ENCODE measurements at regions not wholly inside any gene's neighbourhood (a gene's known extent, or its start where the extent isn't known, plus 50 kb on each side); places are given as distances from the start of the nearest gene placed in this dataset.
"Not testable (repeated sequence)": the region's sequence is repeated elsewhere in the genome, so short reads cannot be mapped to it uniquely, and the experiment has no call there.

- no peak for DNase-seq (ENCODE audit: low spot score)
Observed at GRCh38 chr18:79579807-79580497, 99.7 kb upstream of the CTDP1 start.

DNA sequence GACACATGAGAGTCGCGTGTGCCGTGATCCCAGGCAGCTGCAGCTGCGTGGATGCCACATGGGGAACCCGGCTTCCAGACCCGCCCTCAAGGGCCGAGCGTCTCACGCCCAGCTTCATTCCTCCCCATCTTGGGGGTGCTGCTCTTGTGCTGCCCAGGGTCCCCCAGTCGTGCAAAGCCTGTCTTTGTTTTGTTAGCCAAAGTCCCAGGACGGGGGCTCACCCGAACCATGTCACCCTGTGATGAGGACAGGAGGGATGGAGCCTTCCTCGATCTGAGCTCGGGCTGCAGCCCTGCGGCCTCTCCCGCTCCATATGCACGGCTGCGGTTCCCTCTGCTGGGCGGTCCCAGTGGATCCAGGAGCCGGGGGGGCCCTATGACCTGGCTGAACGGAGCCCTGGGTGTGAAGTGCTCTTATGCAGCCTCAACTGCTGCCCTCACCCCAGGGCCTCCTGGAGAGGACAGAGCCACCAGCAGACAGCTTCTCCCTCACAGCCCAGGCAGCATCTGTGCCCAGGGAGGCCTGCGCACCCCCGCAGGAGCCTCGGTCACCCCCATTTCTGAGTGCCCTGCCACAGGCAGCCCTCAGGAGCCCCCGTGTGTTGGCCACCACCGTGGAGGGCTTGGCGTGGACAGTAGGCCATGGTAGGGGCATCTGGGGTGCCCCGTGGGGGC lies 99.0 kb upstream of the CTDP1 start:
- no peak for DNase-seq (ENCODE audit: low spot score)

GRCh38 chr18:79581406-79581805 lies 98.2 kb upstream of the CTDP1 start:
- DNase-seq (ENCODE audit: low spot score) = no peak

DNA sequence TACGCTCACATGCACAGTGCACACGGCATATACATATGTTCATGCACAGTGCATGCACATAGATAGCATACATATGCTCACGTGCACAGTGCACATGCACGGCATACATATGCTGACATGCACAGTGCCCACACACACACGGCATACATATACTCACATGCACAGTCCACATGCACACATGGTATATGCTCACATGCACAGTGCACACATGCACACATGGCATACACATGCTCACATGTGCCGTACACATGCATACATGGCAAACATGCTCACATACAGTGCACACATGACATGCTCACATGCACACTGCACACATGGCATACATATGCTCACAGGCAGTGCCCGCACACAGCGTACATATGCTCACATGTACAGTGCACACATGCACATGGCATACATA lies 97.7 kb upstream of the CTDP1 start:
- DNase-seq (ENCODE audit: low spot score) = no peak

DNA sequence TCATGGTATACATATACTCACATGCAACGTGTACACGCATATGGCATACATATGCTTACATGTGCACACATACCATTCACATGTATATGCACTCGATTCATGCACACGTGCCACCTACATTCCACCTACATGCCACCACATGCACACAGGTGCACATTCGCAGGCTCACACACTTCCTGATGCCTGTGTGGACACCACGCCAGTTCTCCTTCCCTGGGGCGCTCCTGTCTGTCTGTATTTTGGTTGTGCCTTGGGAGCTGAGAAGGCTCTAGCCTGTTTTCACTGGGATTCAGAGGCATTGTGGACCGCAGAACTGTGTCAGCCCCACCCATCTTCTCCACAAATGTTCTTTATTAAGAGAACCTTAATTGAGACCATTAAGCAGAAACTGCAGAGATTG lies 96.6 kb upstream of the CTDP1 start:
- DNase-seq (ENCODE audit: low spot score) = no peak

GRCh38 chr18:79583426-79583825 lies 96.2 kb upstream of the CTDP1 start:
- no peak for DNase-seq (ENCODE audit: low spot score)

DNA sequence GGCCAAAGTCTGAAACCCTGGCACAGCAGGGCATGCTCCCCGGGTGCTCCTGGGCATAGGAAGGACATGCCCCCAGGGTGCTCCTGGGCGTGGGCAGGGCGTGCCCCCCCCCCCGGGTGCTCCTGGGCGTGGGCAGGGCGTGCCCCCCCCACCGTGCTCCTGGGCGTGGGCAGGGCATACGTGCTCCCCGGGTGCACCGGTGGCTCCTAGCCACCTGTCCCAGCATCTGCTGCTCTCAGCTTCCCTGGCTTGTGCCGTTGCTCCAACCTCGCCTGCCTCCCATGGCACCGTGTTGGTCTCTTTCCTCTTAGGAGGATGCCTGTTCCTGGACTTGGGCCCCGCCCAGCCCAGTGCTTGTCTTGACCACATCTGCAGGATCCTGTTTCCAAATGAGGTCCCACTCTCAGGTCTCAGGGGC lies 95.6 kb upstream of the CTDP1 start:
- DNase-seq (ENCODE audit: low spot score) = no peak

DNA sequence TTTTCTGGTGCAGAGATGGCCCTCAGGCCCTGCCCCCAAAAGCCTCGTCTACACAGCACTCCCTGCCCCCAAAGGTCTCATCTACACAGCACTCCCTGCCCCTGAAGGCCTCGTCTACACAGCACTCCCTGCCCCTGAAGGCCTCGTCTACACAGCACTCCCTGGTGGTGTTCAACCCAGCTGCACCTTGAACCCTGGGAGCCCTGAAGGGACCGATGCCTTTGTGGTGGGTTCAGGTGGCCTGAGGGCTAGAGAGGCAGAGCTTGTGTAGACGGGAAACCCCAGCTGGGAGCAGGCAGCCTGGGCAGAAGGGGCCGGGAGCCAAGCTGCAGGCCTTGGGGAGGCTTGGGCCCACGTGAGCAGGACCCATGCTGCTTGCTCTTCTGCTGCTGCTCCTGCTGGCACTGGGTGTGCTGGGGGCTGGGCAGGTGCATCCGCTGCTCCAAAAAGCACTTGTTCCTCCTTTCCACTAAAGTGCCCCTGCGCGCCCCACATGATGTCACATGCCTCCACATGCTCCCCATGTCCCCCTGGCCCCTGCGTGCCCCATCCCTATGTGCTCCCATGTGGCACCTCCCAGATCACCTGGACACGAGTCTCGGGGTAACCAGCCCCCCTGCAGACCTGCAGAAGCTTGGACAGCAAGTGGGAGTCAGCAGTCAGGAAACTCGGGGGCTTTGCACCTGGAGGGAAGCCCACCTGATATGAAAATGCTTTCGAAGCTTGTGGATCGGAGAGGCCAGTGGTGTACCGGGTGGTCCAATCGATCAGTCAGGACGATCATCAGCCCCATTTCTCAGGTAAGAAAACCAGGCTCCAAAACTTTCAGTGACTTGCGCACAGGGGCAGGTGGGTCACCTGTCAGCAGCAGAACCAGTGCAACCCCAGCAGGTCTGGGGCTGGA lies 94.9 kb upstream of the CTDP1 start:
- no peak for DNase-seq (ENCODE audit: low spot score)

DNA sequence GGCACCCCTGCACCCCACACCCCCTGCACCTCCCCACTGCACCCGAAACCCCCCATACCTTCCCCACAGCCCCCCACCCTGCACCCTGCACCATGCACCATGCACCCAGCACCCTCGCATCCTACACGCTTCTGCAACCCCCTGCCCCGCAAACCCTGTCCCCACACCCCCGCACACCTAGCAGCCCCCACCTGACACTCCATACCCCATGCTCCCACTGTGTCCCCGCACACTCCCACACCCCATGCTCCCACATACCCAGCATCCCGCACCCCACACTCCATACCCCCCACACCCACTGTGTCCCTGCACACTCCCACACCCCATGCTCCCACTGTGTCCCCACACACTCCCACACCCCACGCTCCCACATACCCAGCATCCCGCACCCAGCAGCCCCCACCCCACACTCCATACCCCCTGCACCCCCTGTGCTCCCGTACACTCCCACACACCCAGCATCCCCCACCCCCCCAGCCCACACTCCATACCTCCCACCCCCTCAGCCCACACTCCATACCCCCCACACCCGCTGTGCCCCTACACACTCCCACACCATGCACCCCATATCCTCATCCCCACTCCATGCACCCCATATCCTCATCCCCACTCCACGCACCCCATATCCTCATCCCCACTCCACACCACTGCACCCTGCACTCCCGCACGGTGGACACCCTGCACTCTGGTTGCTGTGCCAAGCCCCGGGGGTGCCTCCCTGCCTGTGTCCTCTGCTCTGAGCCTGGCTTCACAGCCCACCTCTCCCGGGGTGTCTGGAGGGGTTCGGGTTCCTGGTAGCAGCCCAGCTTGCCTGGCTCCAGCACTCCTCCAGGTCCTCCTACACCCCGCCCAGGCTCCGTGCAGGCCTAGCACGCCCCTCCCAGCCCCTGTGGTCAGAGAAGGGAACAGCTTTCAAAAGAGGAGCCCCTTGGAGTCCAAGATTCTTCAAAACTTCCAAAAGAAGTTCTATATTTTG lies 93.9 kb upstream of the CTDP1 start:
- DNase-seq (ENCODE audit: low spot score) = no peak

GRCh38 chr18:79586436-79587225 lies 93.0 kb upstream of the CTDP1 start:
- DNase-seq (ENCODE audit: low spot score) = no peak

DNA sequence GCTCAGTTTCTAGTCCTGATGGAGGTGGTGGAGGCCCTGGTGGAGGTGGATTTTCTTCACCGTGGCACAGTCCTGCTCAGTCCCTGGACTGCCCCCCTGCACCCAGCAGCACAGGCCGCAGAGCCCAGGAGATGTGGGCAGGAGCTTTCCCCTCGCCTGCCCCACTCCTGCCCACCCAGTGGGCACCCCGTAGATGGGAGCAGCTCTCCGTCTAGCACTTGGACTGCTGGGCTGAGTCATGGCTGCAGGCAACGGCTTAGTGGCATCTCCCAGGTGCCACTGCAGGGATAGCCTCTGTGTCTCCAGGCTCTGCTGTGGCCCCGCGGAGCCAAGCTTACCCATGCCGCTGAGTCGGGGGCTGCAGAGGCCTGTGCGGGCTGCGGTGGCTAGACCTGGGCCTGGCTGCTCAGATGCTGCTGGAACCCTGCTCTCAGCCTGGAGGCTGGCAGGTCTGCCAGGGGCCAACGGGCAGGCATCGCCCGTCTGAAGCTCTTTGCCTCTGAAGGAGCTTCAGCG lies 92.3 kb upstream of the CTDP1 start:
- no peak for DNase-seq (ENCODE audit: low spot score)

- no peak for DNase-seq (ENCODE audit: low spot score)
Observed at GRCh38 chr18:79587779-79588635, 91.6 kb upstream of the CTDP1 start.

GRCh38 chr18:79588636-79589481 lies 90.7 kb upstream of the CTDP1 start:
- peak; percentile 87 for DNase-seq (ENCODE audit: low spot score)

DNA sequence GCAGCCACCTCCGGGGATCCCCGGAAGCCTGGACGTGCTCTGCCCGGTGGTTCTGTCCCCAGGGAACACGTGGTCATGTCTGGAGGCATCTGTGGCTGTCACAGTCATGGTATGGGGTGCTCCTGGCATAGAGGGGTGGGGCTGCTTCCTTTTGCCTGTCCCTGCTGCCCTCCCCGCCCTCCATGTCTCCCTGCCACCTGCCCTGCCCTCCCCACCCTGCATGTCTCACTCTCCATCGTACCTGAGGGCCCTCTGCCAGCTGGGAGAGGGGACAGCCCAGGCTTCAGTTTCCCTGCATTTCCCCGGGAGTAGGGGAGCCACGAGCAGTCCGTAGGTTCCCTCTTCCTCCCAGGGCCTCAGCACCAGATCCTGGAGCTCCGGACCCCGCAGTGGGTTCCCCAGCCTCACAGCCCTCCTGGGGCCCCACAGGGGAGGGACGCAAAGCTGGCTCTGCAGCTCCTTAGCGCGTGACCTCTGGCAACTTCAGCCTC lies 90.0 kb upstream of the CTDP1 start:
- DNase-seq (ENCODE audit: low spot score) = no peak

DNA sequence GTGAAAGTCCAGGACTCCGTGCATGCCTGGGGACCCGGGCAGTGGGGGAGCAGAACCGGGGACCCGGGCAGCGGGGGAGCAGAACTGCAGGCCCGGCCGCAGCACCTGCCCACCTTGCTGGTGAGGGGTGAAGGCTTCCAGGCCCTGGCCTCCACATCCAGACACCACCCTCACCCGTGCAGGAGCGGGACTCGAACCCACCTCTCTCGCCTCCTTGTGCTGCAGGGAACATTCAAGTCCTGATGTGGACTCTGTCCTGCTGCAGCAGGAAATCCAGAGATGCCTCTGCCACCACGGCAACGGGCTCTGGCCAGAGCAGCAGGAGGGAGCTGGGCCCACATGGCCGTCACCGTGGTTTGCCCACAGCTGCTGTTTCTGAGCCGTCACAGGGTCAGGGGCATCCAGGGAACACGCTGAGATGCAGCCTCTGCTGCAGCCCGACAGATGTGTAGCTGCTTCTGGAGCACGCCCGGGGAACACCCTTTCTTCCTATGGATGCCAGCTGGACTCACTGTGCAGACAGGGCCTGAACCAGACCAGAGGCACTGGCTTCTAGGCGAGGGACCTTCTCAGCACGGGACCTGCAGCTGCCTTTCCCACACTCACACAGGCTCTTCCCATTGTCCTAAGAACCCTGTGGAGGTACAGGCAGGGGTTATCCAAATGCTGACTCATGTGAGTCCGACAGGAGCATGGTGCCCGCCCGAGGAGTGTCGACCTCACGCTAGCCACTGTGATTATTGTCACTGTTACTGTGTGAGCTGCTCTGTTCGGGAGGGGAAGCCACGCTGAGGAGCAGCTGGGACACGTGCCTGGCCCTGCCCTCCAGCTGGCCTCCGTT lies 89.2 kb upstream of the CTDP1 start:
- DNase-seq (ENCODE audit: low spot score) = no peak

DNA sequence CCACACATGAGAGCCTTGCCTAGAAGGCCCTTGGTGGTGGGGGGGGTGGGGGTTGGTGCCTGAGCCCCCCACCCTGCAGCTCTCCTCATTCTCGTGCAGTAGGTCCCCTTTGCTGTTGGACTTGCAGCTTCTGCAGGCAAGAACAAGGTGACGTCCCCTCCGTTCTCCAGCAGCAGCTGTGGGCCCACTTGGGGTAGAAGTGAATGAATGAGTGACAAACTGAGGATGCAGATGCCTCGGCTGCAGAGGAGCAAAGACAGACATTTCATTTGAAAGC lies 88.6 kb upstream of the CTDP1 start:
- no peak for DNase-seq (ENCODE audit: low spot score)

- DNase-seq (ENCODE audit: low spot score) = not testable (repeated sequence)
Observed at GRCh38 chr18:79592684-79593083, 86.9 kb upstream of the CTDP1 start.

- DNase-seq (ENCODE audit: low spot score) = no peak
Observed at GRCh38 chr18:79595876-79596374, 83.7 kb upstream of the CTDP1 start.
